Trophoblast cell (in vitro differentiated cells and primary cell): ENCODE measurements at regions not wholly inside any gene's neighbourhood (a gene's known extent, or its start where the extent isn't known, plus 50 kb on each side); places are given as distances from the start of the nearest gene placed in this dataset.

Source experiments
- DNase-seq, 2 donors: peaks; one replicate each; pipeline ENCODE4 v3.0.0-alpha.2; 2016
- H2AFZ ChIP-seq: 2 replicates; pipeline ENCODE4 v1.6.1; 2013; ENCODE audit warnings: low read length, moderate library complexity, mild to moderate bottlenecking; ENCODE audit not compliant: insufficient read depth, poor library complexity
- H2AK5ac ChIP-seq: 2 replicates; pipeline ENCODE4 v1.6.1; 2013; ENCODE audit warnings: mild to moderate bottlenecking, low read length
- H2BK120ac ChIP-seq: 2 replicates; pipeline ENCODE4 v1.6.1; 2013; ENCODE audit warnings: low read length, mild to moderate bottlenecking, moderate library complexity; ENCODE audit not compliant: insufficient read depth, poor library complexity
- H2BK12ac ChIP-seq: 2 replicates; pipeline ENCODE4 v1.6.1; 2013; ENCODE audit warnings: mild to moderate bottlenecking, low read length, moderate library complexity
- H2BK5ac ChIP-seq: 2 replicates; pipeline ENCODE4 v1.6.1; 2013; ENCODE audit warnings: low read length, low read depth, moderate library complexity, mild to moderate bottlenecking; ENCODE audit not compliant: poor library complexity
- H3K14ac ChIP-seq: 2 replicates; pipeline ENCODE4 v1.6.1; 2013; ENCODE audit warnings: mild to moderate bottlenecking, low read length
- H3K18ac ChIP-seq: 2 replicates; pipeline ENCODE4 v1.6.1; 2013; ENCODE audit warnings: mild to moderate bottlenecking, low read length
- H3K23ac ChIP-seq: 2 replicates; pipeline ENCODE4 v1.6.1; 2013; ENCODE audit warnings: low read length
- H3K27ac ChIP-seq: 2 replicates; pipeline ENCODE4 v1.5.1; 2013; ENCODE audit warnings: low read depth, mild to moderate bottlenecking, inconsistent platforms, low read length, moderate library complexity
- H3K27me3 ChIP-seq: 2 replicates; pipeline ENCODE4 v1.6.1; 2013; ENCODE audit warnings: inconsistent platforms, mild to moderate bottlenecking, low read length, moderate library complexity; ENCODE audit not compliant: insufficient read depth
- H3K36me3 ChIP-seq, 2 experiments: 1 replicate in 1 of 2; 2 replicates in 1 of 2; pipeline ENCODE4 v1.6.1; 2013; ENCODE audit warnings: low read length in 2 of 2, mild to moderate bottlenecking in 2 of 2, moderate library complexity in 1 of 2; ENCODE audit not compliant: insufficient read depth in 2 of 2, control insufficient read depth in 1 of 2
- H3K4ac ChIP-seq: 2 replicates; pipeline ENCODE4 v1.6.1; 2013; ENCODE audit warnings: low read depth, mild to moderate bottlenecking, low read length, moderate library complexity
- H3K4me1 ChIP-seq, 2 experiments: 1 replicate in 1 of 2; 2 replicates in 1 of 2; pipeline ENCODE4 v1.6.1; 2013; ENCODE audit warnings: low read length in 2 of 2, mild to moderate bottlenecking in 2 of 2, moderate library complexity in 1 of 2; ENCODE audit not compliant: insufficient read depth in 2 of 2, control insufficient read depth in 1 of 2
- H3K4me2 ChIP-seq: 2 replicates; pipeline ENCODE4 v1.6.1; 2013; ENCODE audit warnings: inconsistent platforms, mild to moderate bottlenecking, low read length, moderate library complexity
- H3K4me3 ChIP-seq: 2 replicates; pipeline ENCODE4 v1.5.1; 2013; ENCODE audit warnings: mild to moderate bottlenecking, low read depth, low read length, inconsistent platforms
- H3K79me1 ChIP-seq: one replicate; pipeline ENCODE4 v1.6.1; 2013; ENCODE audit warnings: low read length
- H3K79me2 ChIP-seq: 2 replicates; pipeline ENCODE4 v1.6.1; 2013; ENCODE audit warnings: low read length, mild to moderate bottlenecking; ENCODE audit not compliant: control insufficient read depth, insufficient read depth, poor library complexity
- H3K9ac ChIP-seq: 2 replicates; pipeline ENCODE4 v1.6.1; 2013; ENCODE audit warnings: mild to moderate bottlenecking, low read length
- H3K9me3 ChIP-seq: 2 replicates; pipeline ENCODE4 v1.6.1; 2013; ENCODE audit warnings: low read depth, mild to moderate bottlenecking, control low read depth, inconsistent platforms, low read length; ENCODE audit not compliant: insufficient read depth
- H4K12ac ChIP-seq: 2 replicates; pipeline ENCODE4 v1.6.1; 2013; ENCODE audit warnings: low read depth, mild to moderate bottlenecking, low read length, moderate library complexity
- H4K8ac ChIP-seq: 2 replicates; pipeline ENCODE4 v1.6.1; 2013; ENCODE audit warnings: low read depth, mild to moderate bottlenecking, low read length, moderate library complexity
- H4K91ac ChIP-seq: one replicate; pipeline ENCODE4 v1.6.1; 2013; ENCODE audit warnings: low read depth, mild to moderate bottlenecking, low read length, moderate library complexity
- WGBS: extraction: QIAGEN DNeasy Blood & Tissue Kit; methylation state at CpG from one replicate; pipeline ENCODE4 v1.1.7; 2013; ENCODE audit warnings: missing lambda C conversion rate; ENCODE audit not compliant: insufficient read length, insufficient coverage; ENCODE audit errors: extremely low coverage; 5-methylcytosine and 5-hydroxymethylcytosine counted together

DNA sequence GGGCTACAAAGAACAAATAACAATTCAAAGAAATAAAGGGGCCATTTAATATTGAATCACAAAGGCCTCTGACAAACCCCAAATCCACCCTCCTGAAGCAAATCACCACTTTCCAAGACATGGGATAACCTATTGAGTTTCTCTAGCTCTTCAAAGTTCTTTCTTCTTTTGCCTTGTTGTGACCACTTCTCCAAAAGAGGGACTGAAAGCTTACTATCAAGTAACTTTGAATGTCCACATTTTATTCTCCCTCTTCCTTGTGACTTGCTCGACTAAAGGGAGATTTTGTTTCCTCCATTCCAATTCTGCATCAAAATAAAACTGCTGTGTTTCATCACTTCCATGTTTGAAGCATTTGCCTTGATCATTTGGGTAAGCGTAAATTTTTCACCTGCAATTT is 166.6 kb upstream of the SLC7A11 start:
- no CpG with 5 or more reads among the region's 2 CpGs for WGBS

DNA sequence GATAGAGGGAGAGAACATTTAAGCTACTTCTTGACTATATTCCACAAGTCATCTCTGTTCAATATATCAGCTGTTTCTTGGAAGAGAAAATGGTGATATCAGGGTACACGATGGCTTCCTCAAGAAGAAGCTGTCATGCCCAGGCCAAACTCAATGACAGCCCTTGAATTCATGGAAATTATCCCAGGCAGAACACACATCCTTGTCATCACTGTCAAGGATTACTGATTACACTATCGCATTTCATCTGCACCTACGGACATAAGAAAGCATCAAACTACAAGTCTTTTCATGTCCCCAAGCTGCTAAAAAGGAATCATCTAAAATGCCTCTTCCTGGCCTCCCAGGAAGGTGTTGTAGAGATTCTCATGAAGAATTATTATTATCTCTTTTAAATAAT is 165.2 kb upstream of the SLC7A11 start:
- no CpG with 5 or more reads among the region's 3 CpGs for WGBS
- H3K4ac ChIP-seq = no peak overlapping the region
- DNase-seq = no peak
- no peak overlapping the region for H3K4me2 ChIP-seq
- no peak overlapping the region for H4K91ac ChIP-seq
- H3K9ac ChIP-seq = no peak overlapping the region
- no peaks in the 10 kb centered on the region for H3K79me2 ChIP-seq
- no peaks in the 10 kb centered on the region for H3K9me3 ChIP-seq
- H4K8ac ChIP-seq = no peak overlapping the region
- H3K27ac ChIP-seq = no peak overlapping the region
- H2BK5ac ChIP-seq = no peak overlapping the region
- no peak overlapping the region for H3K18ac ChIP-seq
- no peak overlapping the region for H2BK12ac ChIP-seq
- no peak overlapping the region for H4K12ac ChIP-seq
- H3K4me3 ChIP-seq = no peak overlapping the region
- H3K4me1 ChIP-seq = peaks cover 0 to 3% of the 10 kb centered on the region in 2 experiments
- H2AFZ ChIP-seq = no peak overlapping the region
- no peak overlapping the region for H2BK120ac ChIP-seq
- no peak overlapping the region for H3K23ac ChIP-seq
- no peak overlapping the region for H2AK5ac ChIP-seq
- H3K79me1 ChIP-seq = no peaks in the 10 kb centered on the region
- no peaks in the 10 kb centered on the region for H3K27me3 ChIP-seq
- no peak overlapping the region for H3K14ac ChIP-seq
- H3K36me3 ChIP-seq = no peaks in the 10 kb centered on the region

More for the DNA sequence above, 166.6 kb upstream of the SLC7A11 start:
- Histone ChIP-seq H4K8ac (no peak overlapping the region), H3K36me3 (no peaks in the 10 kb centered on the region), H3K14ac (no peak overlapping the region), H3K23ac (no peak overlapping the region), H3K9ac (no peak overlapping the region), H3K4ac (no peak overlapping the region), H3K9me3 (no peaks in the 10 kb centered on the region), H2BK12ac (no peak overlapping the region), H2AFZ (no peak overlapping the region), H2AK5ac (no peak overlapping the region), H3K4me1 (peaks cover 0 to 3% of the 10 kb centered on the region in 2 experiments), H3K4me2 (no peak overlapping the region), H4K91ac (no peak overlapping the region), H4K12ac (no peak overlapping the region), H2BK120ac (no peak overlapping the region), H2BK5ac (no peak overlapping the region), H3K27me3 (no peaks in the 10 kb centered on the region), H3K27ac (no peak overlapping the region), H3K79me1 (no peaks in the 10 kb centered on the region), H3K4me3 (no peak overlapping the region), H3K79me2 (no peaks in the 10 kb centered on the region), H3K18ac (no peak overlapping the region)
- DNase-seq = no peak

DNA sequence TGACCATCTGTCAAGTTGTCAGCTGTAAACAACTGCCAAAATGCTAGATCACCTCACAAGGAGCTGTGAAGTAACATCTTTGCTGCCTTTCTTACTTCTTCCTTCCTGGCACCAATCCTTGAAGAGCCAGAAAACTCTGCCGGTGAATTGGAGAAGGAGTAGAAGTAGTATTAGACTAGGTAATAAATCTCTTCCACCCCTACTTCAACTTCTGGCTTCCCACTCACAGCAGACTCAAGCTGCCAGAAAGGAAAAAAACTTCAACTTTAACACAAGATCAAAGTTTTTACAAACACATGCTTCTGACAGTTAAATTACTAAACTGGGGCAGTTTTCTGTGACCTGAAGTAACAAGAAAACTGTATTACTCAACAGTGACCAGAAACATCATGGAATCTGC is 164.7 kb upstream of the SLC7A11 start:
- H3K4me1 ChIP-seq = peaks cover 0 to 3% of the 10 kb centered on the region in 2 experiments
- no peak overlapping the region for H4K8ac ChIP-seq
- H2AK5ac ChIP-seq = no peak overlapping the region
- no peaks in the 10 kb centered on the region for H3K79me2 ChIP-seq
- WGBS = no CpG with 5 or more reads among the region's 1 CpG
- H3K36me3 ChIP-seq = no peaks in the 10 kb centered on the region
- H3K18ac ChIP-seq = no peak overlapping the region
- H4K12ac ChIP-seq = no peak overlapping the region
- no peak overlapping the region for H3K4me2 ChIP-seq
- H2AFZ ChIP-seq = no peak overlapping the region
- no peak overlapping the region for H3K4ac ChIP-seq
- no peak overlapping the region for H2BK120ac ChIP-seq
- H3K14ac ChIP-seq = no peak overlapping the region
- DNase-seq = peak in 1 of 2 donors; percentile 2
- no peaks in the 10 kb centered on the region for H3K79me1 ChIP-seq
- H4K91ac ChIP-seq = no peak overlapping the region
- H3K4me3 ChIP-seq = no peak overlapping the region
- H3K9me3 ChIP-seq = no peaks in the 10 kb centered on the region
- no peak overlapping the region for H3K23ac ChIP-seq
- H3K27ac ChIP-seq = no peak overlapping the region
- no peak overlapping the region for H2BK5ac ChIP-seq
- no peaks in the 10 kb centered on the region for H3K27me3 ChIP-seq
- H2BK12ac ChIP-seq = no peak overlapping the region
- H3K9ac ChIP-seq = no peak overlapping the region

DNA sequence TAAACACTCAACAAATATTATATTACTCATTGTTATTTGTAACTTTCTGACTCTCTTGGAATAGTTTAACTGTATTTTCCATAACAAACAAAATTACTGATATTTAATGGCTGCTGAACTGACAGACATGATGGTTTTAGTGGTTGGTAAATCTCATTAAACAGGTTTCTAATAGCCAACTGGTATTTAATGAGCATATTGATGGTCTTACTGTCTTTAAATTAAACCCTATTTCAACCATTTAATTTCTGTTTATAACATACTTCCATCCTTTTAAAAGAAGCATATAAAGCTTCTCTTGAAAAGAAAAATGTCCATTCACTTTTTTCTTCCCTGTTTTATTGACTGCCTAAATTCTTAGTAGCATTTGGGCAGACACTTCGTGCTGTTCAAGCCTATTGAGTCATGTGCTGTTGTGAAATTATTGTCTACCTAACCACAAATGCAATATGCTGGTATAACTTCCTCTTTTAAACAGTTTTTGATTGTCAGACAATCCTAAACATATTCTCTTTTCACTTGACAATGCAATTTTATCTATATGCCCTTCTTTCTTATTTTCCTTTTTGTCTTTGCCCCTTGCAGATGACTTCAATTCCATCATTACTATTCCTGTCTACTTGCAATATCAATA is 163.9 kb upstream of the SLC7A11 start:
- no peaks in the 10 kb centered on the region for H3K27me3 ChIP-seq
- H4K8ac ChIP-seq = no peak overlapping the region
- no peak overlapping the region for H2BK120ac ChIP-seq
- no peaks in the 10 kb centered on the region for H3K36me3 ChIP-seq
- H3K4me2 ChIP-seq = no peak overlapping the region
- peak; percentile 35 to 62 for DNase-seq
- H3K9ac ChIP-seq = no peak overlapping the region
- H2AFZ ChIP-seq = no peak overlapping the region
- H3K4ac ChIP-seq = no peak overlapping the region
- no peak overlapping the region for H3K27ac ChIP-seq
- no peak overlapping the region for H3K23ac ChIP-seq
- H4K91ac ChIP-seq = no peak overlapping the region
- H3K9me3 ChIP-seq = no peaks in the 10 kb centered on the region
- no peak overlapping the region for H2AK5ac ChIP-seq
- peaks cover 0 to 3% of the 10 kb centered on the region in 2 experiments for H3K4me1 ChIP-seq
- H2BK12ac ChIP-seq = no peak overlapping the region
- H3K14ac ChIP-seq = no peak overlapping the region
- no peaks in the 10 kb centered on the region for H3K79me1 ChIP-seq
- H2BK5ac ChIP-seq = no peak overlapping the region
- H3K18ac ChIP-seq = no peak overlapping the region
- H3K79me2 ChIP-seq = no peaks in the 10 kb centered on the region
- WGBS = no CpG with 5 or more reads among the region's 1 CpG
- H4K12ac ChIP-seq = no peak overlapping the region
- H3K4me3 ChIP-seq = no peak overlapping the region
